GM12892 (cell line): ENCODE measurements at regions not wholly inside any gene's neighbourhood (a gene's known extent, or its start where the extent isn't known, plus 50 kb on each side); places are given as distances from the start of the nearest gene placed in this dataset.

ENCODE experiments used
- POLR2A ChIP-seq: IDR thresholded peaks from 2 replicates; pipeline ENCODE4 v1.6.1; 2011; ENCODE audit warnings: low read depth, low read length, control low read depth
- POLR2AphosphoS5 ChIP-seq: IDR thresholded peaks from 2 replicates; pipeline ENCODE4 v1.6.1; 2011; ENCODE audit warnings: low read depth, low read length, control low read depth
- TAF1 ChIP-seq: IDR thresholded peaks from 2 replicates; pipeline ENCODE4 v1.6.1; 2011; ENCODE audit warnings: low read depth, mild to moderate bottlenecking, control low read depth, low read length, borderline replicate concordance

GRCh38 chr11:42992594-42992993, 319.2 kb upstream of the API5 start:
- no peak for TF ChIP-seq POLR2A
- no peak for TF ChIP-seq POLR2AphosphoS5
- no peak for TF ChIP-seq TAF1
